ENCODE measurements at regions not wholly inside any gene's neighbourhood (a gene's known extent, or its start where the extent isn't known, plus 50 kb on each side); places are given as distances from the start of the nearest gene placed in this dataset.

DNA sequence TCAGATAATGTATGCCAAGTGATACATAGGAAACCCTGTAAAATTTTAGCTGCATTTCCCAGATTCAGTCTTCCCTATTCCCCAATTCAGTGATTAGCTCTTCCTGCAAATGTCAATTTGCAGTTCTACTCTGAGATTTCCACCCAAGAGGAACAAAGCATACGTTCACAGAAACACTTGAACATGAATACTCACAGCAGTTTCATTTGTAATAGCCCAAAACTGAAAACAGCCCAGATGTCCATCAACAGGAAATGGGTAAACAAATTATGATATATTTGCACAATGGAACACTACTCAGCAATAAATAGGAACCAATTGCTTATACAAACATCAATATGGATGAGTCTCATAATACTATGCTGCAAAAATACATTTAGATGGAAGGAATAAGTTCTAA, 194.2 kb downstream of the GXYLT1 start:
- TF ChIP-seq, protein P1, sequence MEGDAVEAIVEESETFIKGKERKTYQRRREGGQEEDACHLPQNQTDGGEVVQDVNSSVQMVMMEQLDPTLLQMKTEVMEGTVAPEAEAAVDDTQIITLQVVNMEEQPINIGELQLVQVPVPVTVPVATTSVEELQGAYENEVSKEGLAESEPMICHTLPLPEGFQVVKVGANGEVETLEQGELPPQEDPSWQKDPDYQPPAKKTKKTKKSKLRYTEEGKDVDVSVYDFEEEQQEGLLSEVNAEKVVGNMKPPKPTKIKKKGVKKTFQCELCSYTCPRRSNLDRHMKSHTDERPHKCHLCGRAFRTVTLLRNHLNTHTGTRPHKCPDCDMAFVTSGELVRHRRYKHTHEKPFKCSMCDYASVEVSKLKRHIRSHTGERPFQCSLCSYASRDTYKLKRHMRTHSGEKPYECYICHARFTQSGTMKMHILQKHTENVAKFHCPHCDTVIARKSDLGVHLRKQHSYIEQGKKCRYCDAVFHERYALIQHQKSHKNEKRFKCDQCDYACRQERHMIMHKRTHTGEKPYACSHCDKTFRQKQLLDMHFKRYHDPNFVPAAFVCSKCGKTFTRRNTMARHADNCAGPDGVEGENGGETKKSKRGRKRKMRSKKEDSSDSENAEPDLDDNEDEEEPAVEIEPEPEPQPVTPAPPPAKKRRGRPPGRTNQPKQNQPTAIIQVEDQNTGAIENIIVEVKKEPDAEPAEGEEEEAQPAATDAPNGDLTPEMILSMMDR (IDR thresholded peaks at IDR 0.05): no peak
- no peak for TF ChIP-seq ZFX (IDR thresholded peaks at IDR 0.05; ENCODE audit: borderline replicate concordance)
- H3K27ac ChIP-seq: no peak overlapping the region

DNA sequence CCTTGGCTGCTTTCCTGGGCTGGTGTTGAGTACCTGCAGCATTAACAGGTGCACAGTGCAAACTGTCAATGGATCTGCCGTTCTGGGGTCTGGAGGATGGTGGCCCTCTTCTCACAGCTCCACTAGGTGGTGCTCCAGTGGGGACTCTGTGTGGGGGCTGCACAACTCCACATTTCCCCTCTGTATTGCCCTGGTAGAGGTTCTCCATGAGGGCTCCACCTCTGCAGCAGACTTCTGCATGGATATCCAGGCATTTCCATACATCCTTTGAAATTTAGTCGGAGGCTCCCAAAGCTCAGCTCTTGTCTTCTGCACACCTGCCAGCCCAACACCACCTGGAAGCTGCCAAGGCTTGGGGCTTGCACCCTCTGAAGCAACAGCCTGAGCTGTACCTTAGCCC, 198.6 kb downstream of the GXYLT1 start:
- TF ChIP-seq, protein P1 (IDR thresholded peaks at IDR 0.05): no peak
- no peak for TF ChIP-seq ZFX (IDR thresholded peaks at IDR 0.05; ENCODE audit: borderline replicate concordance)
- no peak overlapping the region for H3K27ac ChIP-seq

GRCh38 chr12:41944216-41944615, 200.5 kb downstream of the GXYLT1 start:
- no peak overlapping the region for H3K27ac ChIP-seq
- TF ChIP-seq ZFX (IDR thresholded peaks at IDR 0.05; ENCODE audit: borderline replicate concordance): no peak
- TF ChIP-seq, protein P1 (IDR thresholded peaks at IDR 0.05): no peak

- H3K27ac ChIP-seq: no peak overlapping the region
- TF ChIP-seq ZFX (IDR thresholded peaks at IDR 0.05; ENCODE audit: borderline replicate concordance): no peak
- TF ChIP-seq, protein P1 (IDR thresholded peaks at IDR 0.05): no peak
Observed at GRCh38 chr12:41943671-41944070, 201.0 kb downstream of the GXYLT1 start.

DNA sequence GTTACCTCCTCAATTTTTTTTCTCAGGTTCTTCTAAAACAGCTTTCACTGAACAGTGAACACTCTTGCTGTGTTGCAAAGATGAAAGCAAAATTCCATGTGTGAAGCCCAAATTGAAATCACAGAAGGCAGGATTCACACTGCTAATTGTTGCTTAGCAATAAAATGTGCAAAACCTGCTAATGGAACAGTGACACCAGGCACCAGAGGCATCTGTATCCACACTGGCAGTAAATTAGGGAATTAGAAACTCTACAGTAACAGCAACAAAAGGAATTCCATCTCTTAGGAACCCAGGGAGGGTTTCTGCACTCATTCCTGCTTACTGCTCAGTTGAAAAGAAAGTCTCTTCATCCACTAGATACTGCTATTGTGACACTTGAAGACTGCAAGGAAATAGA, 202.3 kb downstream of the GXYLT1 start:
- no peak overlapping the region for H3K27ac ChIP-seq
- TF ChIP-seq, protein P1 (IDR thresholded peaks at IDR 0.05): no peak
- no peak for TF ChIP-seq ZFX (IDR thresholded peaks at IDR 0.05; ENCODE audit: borderline replicate concordance)

- TF ChIP-seq, protein P1 (IDR thresholded peaks at IDR 0.05): no peak
- no peak for TF ChIP-seq ZFX (IDR thresholded peaks at IDR 0.05; ENCODE audit: borderline replicate concordance)
- no peak overlapping the region for H3K27ac ChIP-seq
Observed at GRCh38 chr12:41941079-41941478, 203.6 kb downstream of the GXYLT1 start.

- no peak for TF ChIP-seq ZFX (IDR thresholded peaks at IDR 0.05; ENCODE audit: borderline replicate concordance)
- TF ChIP-seq, protein P1 (IDR thresholded peaks at IDR 0.05): no peak
- H3K27ac ChIP-seq: no peak overlapping the region
Observed at GRCh38 chr12:41940571-41940970, 204.1 kb downstream of the GXYLT1 start.
